Pancreas (tissue), 10 donors: ENCODE measurements at regions not wholly inside any gene's neighbourhood (a gene's known extent, or its start where the extent isn't known, plus 50 kb on each side); places are given as distances from the start of the nearest gene placed in this dataset.
"Not testable (repeated sequence)": the region's sequence is repeated elsewhere in the genome, so short reads cannot be mapped to it uniquely, and the experiment has no call there.

Experiments used
- ATAC-seq, 4 donors: fragments of 200-7000 bp; cut with Tn5 transposase; one replicate each; pipeline versions ENCODE4 v1.8.0 to v1.9.1; 2020; ENCODE audit warnings: mild to moderate bottlenecking in 4 of 4, moderate library complexity in 4 of 4
- DNase-seq, 6 donors: peaks; one replicate each; pipeline ENCODE4 v3.0.0-alpha.2; 2020
- FAIRE-seq: peaks from 2 replicates; lab custom pipeline; 2012; peaks lifted over from hg19 to GRCh38; lab: Jason Lieb, UNC
- H3K27ac ChIP-seq, 4 donors: fragments of 200-600 bp; sonication (generic); 1 replicate in 3 of 4; 2 replicates in 1 of 4; pipeline versions ENCODE4 v1.5.0 to v1.8.0; 2020
- H3K27me3 ChIP-seq, 4 donors: fragments of 200-600 bp; one replicate each; pipeline ENCODE4 v1.8.0; 2021
- H3K36me3 ChIP-seq, 3 donors: fragments of 200-600 bp; sonication (generic) in 1 of 3; one replicate each; pipeline versions ENCODE4 v1.5.0 to v1.8.0; 2020 to 2021
- H3K4me1 ChIP-seq, 3 donors: fragments of 200-600 bp; one replicate each; pipeline ENCODE4 v1.8.0; 2021
- H3K4me3 ChIP-seq, 4 donors: fragments of 200-600 bp; sonication (generic) in 2 of 4; one replicate each; pipeline versions ENCODE4 v1.5.0 to v1.8.0; 2020 to 2021
- H3K9me3 ChIP-seq, 4 donors: fragments of 200-600 bp; one replicate each; pipeline ENCODE4 v1.8.0; 2021
- WGBS, 2 donors: extraction: QIAGEN DNeasy Blood & Tissue Kit; methylation state at CpG; one replicate each; pipeline ENCODE4 v1.1.7; 2013; 5-methylcytosine and 5-hydroxymethylcytosine counted together
- intact Hi-C, 3 donors: fragments of 100-400 bp; cut with DNase I; formaldehyde crosslinking; loops; one replicate each; pipeline versions ENCODE4 v1.11.1 to v1.14.2; 2022
- TF ChIP-seq, protein P1 (sequence below), 4 donors: fragments of 200-600 bp; sonication (generic) in 3 of 4; IDR thresholded peaks; one replicate each; pipeline versions ENCODE4 v1.5.0 to v1.8.0; 2021; ENCODE audit warnings: antibody characterized with exemption in 4 of 4
- donor health status: healthy with polysubstance abuse.
- donor health status: DM: no; HTN: no; CAD: no; lungs with moderate emphysema.
- donor health status: DM: no; HTN: no; CAD: no.
- donor health status: control.
- donor health status: control.
- donor health status: Bipolar disorder and iron deficiency.
- donor health status: DM: yes; HTN: yes; CAD: no.
- donor health status: DM: no; HTN: no; CAD: no.
- donor health status: DM: no; HTN: no; CAD: no.
- donor health status: DM: yes; HTN: yes; CAD: no.

- DNase-seq (no peak), FAIRE-seq (no peak), ATAC-seq (no peak)
- WGBS, 2 donors: 87 to 88% methylated on average over 1 of the region's 1 CpG
- Histone ChIP-seq H3K27ac (no peak overlapping the region), H3K4me3 (no peak overlapping the region), H3K27me3 (no peaks in the 10 kb centered on the region), H3K4me1 (no peaks in the 10 kb centered on the region), H3K9me3 (no peaks in the 10 kb centered on the region), H3K36me3 (no peaks in the 10 kb centered on the region)
- TF ChIP-seq, protein P1, sequence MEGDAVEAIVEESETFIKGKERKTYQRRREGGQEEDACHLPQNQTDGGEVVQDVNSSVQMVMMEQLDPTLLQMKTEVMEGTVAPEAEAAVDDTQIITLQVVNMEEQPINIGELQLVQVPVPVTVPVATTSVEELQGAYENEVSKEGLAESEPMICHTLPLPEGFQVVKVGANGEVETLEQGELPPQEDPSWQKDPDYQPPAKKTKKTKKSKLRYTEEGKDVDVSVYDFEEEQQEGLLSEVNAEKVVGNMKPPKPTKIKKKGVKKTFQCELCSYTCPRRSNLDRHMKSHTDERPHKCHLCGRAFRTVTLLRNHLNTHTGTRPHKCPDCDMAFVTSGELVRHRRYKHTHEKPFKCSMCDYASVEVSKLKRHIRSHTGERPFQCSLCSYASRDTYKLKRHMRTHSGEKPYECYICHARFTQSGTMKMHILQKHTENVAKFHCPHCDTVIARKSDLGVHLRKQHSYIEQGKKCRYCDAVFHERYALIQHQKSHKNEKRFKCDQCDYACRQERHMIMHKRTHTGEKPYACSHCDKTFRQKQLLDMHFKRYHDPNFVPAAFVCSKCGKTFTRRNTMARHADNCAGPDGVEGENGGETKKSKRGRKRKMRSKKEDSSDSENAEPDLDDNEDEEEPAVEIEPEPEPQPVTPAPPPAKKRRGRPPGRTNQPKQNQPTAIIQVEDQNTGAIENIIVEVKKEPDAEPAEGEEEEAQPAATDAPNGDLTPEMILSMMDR (IDR thresholded peaks at IDR 0.05): no peak
- intact Hi-C loops: no loop called here
Measured at GRCh38 chr9:97160255-97160654, 121.3 kb upstream of the CTSV start.

GRCh38 chr9:97158722-97159121 is 119.8 kb upstream of the CTSV start:
- 91 to 95% methylated on average over 3 of the region's 3 CpGs for WGBS, 2 donors
- H3K36me3 ChIP-seq, H3K4me1 ChIP-seq, H3K4me3 ChIP-seq, H3K27ac ChIP-seq, H3K27me3 ChIP-seq, intact Hi-C loops, FAIRE-seq, H3K9me3 ChIP-seq, DNase-seq, ATAC-seq: not testable (repeated sequence)

GRCh38 chr9:97155441-97155840 is 116.5 kb upstream of the CTSV start:
- H3K36me3 ChIP-seq, H3K4me1 ChIP-seq, H3K27me3 ChIP-seq, DNase-seq, intact Hi-C loops, FAIRE-seq, H3K4me3 ChIP-seq, ATAC-seq, H3K9me3 ChIP-seq, H3K27ac ChIP-seq: not testable (repeated sequence)
- 96% methylated on average over 5 of the region's 5 CpGs for WGBS, 2 donors

GRCh38 chr9:97153967-97154366 is 115.0 kb upstream of the CTSV start:
- TF ChIP-seq, protein P1 (IDR thresholded peaks at IDR 0.05): no peak
- Histone ChIP-seq H3K27ac (no peak overlapping the region), H3K9me3 (no peaks in the 10 kb centered on the region), H3K36me3 (no peaks in the 10 kb centered on the region), H3K27me3 (no peaks in the 10 kb centered on the region), H3K4me1 (no peaks in the 10 kb centered on the region), H3K4me3 (no peak overlapping the region)
- DNase-seq (no peak), ATAC-seq (no peak), FAIRE-seq (no peak)
- intact Hi-C loops: no loop called here
- WGBS, 2 donors: 89 to 91% methylated on average over 6 of the region's 6 CpGs

DNA sequence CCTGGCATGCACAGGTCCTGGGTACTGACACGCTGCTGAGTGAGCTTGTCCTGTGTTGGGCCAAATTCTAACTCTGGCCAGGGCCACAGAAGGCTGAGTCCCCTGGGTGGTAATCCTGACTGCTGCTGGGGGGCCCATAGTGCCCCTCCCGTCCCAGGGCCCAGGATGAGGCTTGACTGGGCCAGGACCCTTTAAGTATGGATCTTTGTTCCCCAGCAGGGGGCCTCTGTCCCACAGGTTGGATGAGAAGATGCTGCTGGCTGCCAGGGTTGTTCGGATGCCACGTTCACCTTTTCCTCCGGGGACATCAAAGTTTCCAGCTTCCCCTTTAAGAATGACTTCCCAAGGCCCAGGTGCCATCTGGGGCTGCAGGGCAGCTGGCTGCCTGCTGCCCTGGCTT is 114.2 kb upstream of the CTSV start:
- H3K9me3 ChIP-seq, DNase-seq, ATAC-seq, H3K27me3 ChIP-seq, FAIRE-seq, intact Hi-C loops, H3K4me3 ChIP-seq, H3K36me3 ChIP-seq, H3K27ac ChIP-seq, H3K4me1 ChIP-seq: not testable (repeated sequence)
- 92 to 93% methylated on average over 5 of the region's 5 CpGs for WGBS, 2 donors

DNA sequence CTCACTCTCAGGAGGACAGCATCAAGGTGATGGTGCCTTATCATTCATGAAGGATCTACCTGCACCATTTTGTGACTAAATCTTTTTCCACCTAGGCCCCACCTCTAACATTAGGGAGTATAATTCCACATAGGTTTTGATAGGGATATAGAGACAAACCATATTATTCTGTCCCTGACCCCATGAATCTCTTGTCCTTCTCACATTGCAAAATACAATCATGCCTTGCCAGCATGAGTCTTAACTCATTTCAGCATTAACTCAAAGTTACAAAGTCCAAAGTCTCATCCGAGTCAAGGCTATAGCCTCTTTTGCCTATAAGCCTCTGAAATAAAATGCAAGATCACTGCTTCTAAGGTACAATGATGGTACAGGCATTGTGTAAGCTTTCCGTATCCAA is 111.5 kb upstream of the CTSV start:
- H3K27ac ChIP-seq, H3K9me3 ChIP-seq, FAIRE-seq, H3K27me3 ChIP-seq, H3K36me3 ChIP-seq, ATAC-seq, DNase-seq, intact Hi-C loops, H3K4me3 ChIP-seq, H3K4me1 ChIP-seq: not testable (repeated sequence)
- 64 to 67% methylated on average over 2 of the region's 2 CpGs for WGBS, 2 donors

- H3K4me1 ChIP-seq, intact Hi-C loops, H3K4me3 ChIP-seq, ATAC-seq, H3K9me3 ChIP-seq, FAIRE-seq, H3K27ac ChIP-seq, H3K36me3 ChIP-seq, DNase-seq, H3K27me3 ChIP-seq: not testable (repeated sequence)
- WGBS, 2 donors: 79 to 82% methylated on average over 3 of the region's 3 CpGs
Measured at GRCh38 chr9:97148428-97148827, 109.5 kb upstream of the CTSV start.

- DNase-seq, H3K4me3 ChIP-seq, H3K27me3 ChIP-seq, H3K27ac ChIP-seq, intact Hi-C loops, H3K36me3 ChIP-seq, FAIRE-seq, ATAC-seq, H3K9me3 ChIP-seq, H3K4me1 ChIP-seq: not testable (repeated sequence)
Measured at GRCh38 chr9:97145680-97146079, 106.7 kb upstream of the CTSV start.
